SK-N-MC (cell line): ENCODE measurements at regions not wholly inside any gene's neighbourhood (a gene's known extent, or its start where the extent isn't known, plus 50 kb on each side); places are given as distances from the start of the nearest gene placed in this dataset.
"Not testable (repeated sequence)": the region's sequence is repeated elsewhere in the genome, so short reads cannot be mapped to it uniquely, and the experiment has no call there.

ENCODE experiments used
- DNase-seq: peaks from one replicate; pipeline ENCODE4 v3.0.0-alpha.2; 2011; ENCODE audit warnings: low read depth, low spot score
- H3K27ac ChIP-seq: fragments of 200-600 bp; sonication (generic); 2 replicates; pipeline ENCODE4 v1.5.1; 2016; ENCODE audit warnings: mixed run types
- H3K36me3 ChIP-seq: fragments of 200-600 bp; sonication (generic); 2 replicates; pipeline ENCODE4 v1.6.1; 2017; ENCODE audit warnings: antibody characterized with exemption, low read length, mixed read lengths; ENCODE audit not compliant: insufficient read depth
- H3K4me3 ChIP-seq: fragments of 200-600 bp; sonication (generic); 2 replicates; pipeline ENCODE4 v1.5.1; 2016
- H3K9ac ChIP-seq: fragments of 200-600 bp; sonication (generic); 2 replicates; pipeline ENCODE4 v1.8.0; 2017; ENCODE audit warnings: mixed run types, mixed read lengths; ENCODE audit not compliant: insufficient read length
- H3K9me3 ChIP-seq: fragments of 200-600 bp; sonication (generic); 2 replicates; pipeline ENCODE4 v1.6.1; 2017; ENCODE audit warnings: low read depth, mild to moderate bottlenecking, antibody characterized with exemption, low read length, moderate library complexity, mixed read lengths
- EZH2 ChIP-seq: fragments of 200-600 bp; sonication (generic); IDR thresholded peaks from one replicate; pipeline ENCODE4 v1.6.1; 2017; ENCODE audit warnings: antibody characterized with exemption
- FOXP2 ChIP-seq: optimal IDR thresholded peaks from 2 replicates; pipeline ENCODE3; 2011; ENCODE audit warnings: mild to moderate bottlenecking, moderate library complexity; ENCODE audit not compliant: insufficient read depth; ENCODE audit errors: extremely low read length, control extremely low read depth
- POLR2AphosphoS5 ChIP-seq: IDR thresholded peaks from 2 replicates; pipeline ENCODE4 v1.6.1; 2012; ENCODE audit warnings: mild to moderate bottlenecking, low read depth, low read length, borderline replicate concordance

- TF ChIP-seq POLR2AphosphoS5 (no peak), FOXP2 (no peak), EZH2 (no peak)
- no peak overlapping the region for H3K9ac ChIP-seq
- no peaks in the 10 kb centered on the region for H3K9me3 ChIP-seq
- DNase-seq, result no peak
- H3K36me3 ChIP-seq, result no peaks in the 10 kb centered on the region
- no peak overlapping the region for H3K4me3 ChIP-seq
- no peak overlapping the region for H3K27ac ChIP-seq
Observed at GRCh38 chr22:33149611-33150010, 91.4 kb upstream of the SYN3 start.

- Histone ChIP-seq H3K9ac (no peak overlapping the region), H3K9me3 (no peaks in the 10 kb centered on the region), H3K4me3 (no peak overlapping the region), H3K27ac (no peak overlapping the region), H3K36me3 (no peaks in the 10 kb centered on the region)
- TF ChIP-seq EZH2 (no peak), FOXP2 (no peak), POLR2AphosphoS5 (no peak)
- no peak for DNase-seq
Observed at GRCh38 chr22:33144721-33145120, 86.5 kb upstream of the SYN3 start.

DNA sequence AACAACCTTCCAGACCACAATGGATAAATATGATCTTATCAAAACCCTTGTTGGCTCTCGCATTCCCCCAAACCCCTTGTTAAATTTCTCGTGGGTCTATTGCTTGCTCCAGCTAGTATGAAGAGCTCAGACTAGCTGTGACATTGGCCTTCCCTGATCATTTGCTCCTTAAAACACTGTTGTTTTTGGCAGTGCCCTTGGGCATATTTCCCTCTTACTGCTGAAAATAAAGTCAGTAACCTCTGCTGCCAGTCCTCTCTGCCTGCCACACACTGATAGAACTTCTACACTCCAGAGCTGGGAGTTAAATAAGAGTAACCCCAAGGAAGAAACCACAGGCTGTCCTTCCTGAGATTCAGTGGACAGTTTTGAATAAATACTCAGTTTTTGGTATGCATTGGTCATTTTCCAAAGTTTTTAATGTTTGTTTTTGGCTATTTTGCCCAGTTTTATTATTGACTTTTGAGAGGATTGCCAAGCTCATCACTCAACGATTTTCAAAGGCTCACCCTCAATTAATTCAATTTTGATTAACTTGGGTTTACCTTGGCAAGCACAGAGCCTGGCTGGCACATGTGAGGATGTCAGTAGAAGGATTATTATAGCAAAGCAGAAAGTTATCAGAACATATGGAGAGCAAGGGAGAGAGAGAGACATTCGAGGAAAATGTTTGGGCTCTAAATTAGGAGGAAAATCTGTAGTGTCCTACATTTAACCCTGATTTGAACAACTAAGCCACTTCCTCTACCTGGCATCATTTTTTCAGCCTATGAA lies 84.3 kb upstream of the SYN3 start:
- Histone ChIP-seq H3K4me3 (no peak overlapping the region), H3K9me3 (no peaks in the 10 kb centered on the region), H3K9ac (no peak overlapping the region), H3K36me3 (no peaks in the 10 kb centered on the region), H3K27ac (no peak overlapping the region)
- DNase-seq, result no peak
- TF ChIP-seq POLR2AphosphoS5, result no peak

GRCh38 chr22:33139937-33140336 lies 81.8 kb upstream of the SYN3 start:
- no peaks in the 10 kb centered on the region for H3K9me3 ChIP-seq
- no peak overlapping the region for H3K9ac ChIP-seq
- no peak overlapping the region for H3K4me3 ChIP-seq
- no peak overlapping the region for H3K27ac ChIP-seq
- no peak for DNase-seq
- TF ChIP-seq EZH2 (no peak), POLR2AphosphoS5 (no peak), FOXP2 (no peak)
- no peaks in the 10 kb centered on the region for H3K36me3 ChIP-seq

DNA sequence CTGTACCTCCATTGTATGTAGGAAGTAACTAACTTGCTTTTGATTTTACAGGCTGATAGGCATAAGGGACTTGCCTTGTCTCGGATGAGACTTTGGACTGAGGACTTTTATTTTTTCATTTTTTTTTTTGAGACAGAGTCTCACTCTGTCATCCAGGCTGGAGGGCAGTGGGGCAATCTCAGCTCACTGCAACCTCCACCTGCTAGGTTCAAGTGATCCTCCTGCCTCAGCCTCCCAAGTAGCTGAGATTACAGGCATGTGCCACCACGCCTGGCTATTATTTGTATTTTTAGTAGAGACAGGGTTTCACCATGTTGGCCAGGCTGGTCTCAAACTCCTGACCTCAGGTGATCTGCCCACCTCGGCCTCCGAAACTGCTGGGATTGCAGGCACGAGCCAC lies 80.2 kb upstream of the SYN3 start:
- not testable (repeated sequence) for H3K4me3 ChIP-seq, DNase-seq, H3K9me3 ChIP-seq, H3K9ac ChIP-seq, H3K36me3 ChIP-seq, H3K27ac ChIP-seq

GRCh38 chr22:33130473-33130872 lies 72.3 kb upstream of the SYN3 start:
- no peak for DNase-seq
- no peaks in the 10 kb centered on the region for H3K36me3 ChIP-seq
- no peak for TF ChIP-seq EZH2
- TF ChIP-seq FOXP2, result no peak
- no peak for TF ChIP-seq POLR2AphosphoS5
- H3K4me3 ChIP-seq, result no peak overlapping the region
- no peak overlapping the region for H3K9ac ChIP-seq
- H3K9me3 ChIP-seq, result no peaks in the 10 kb centered on the region
- no peak overlapping the region for H3K27ac ChIP-seq

GRCh38 chr22:33129621-33130020 lies 71.4 kb upstream of the SYN3 start:
- no peak for DNase-seq
- Histone ChIP-seq H3K9ac (no peak overlapping the region), H3K27ac (no peak overlapping the region), H3K4me3 (no peak overlapping the region), H3K9me3 (no peaks in the 10 kb centered on the region), H3K36me3 (no peaks in the 10 kb centered on the region)
- TF ChIP-seq FOXP2 (no peak), EZH2 (no peak), POLR2AphosphoS5 (no peak)

GRCh38 chr22:33126881-33127280 lies 68.7 kb upstream of the SYN3 start:
- H3K4me3 ChIP-seq, result no peak overlapping the region
- H3K9ac ChIP-seq, result no peak overlapping the region
- DNase-seq, result no peak
- H3K27ac ChIP-seq, result no peak overlapping the region
- H3K9me3 ChIP-seq, result no peaks in the 10 kb centered on the region
- no peaks in the 10 kb centered on the region for H3K36me3 ChIP-seq
- TF ChIP-seq FOXP2, result no peak
- no peak for TF ChIP-seq POLR2AphosphoS5
- TF ChIP-seq EZH2, result no peak

GRCh38 chr22:33124471-33124870 lies 66.3 kb upstream of the SYN3 start:
- TF ChIP-seq EZH2, result no peak
- no peak for TF ChIP-seq FOXP2
- TF ChIP-seq POLR2AphosphoS5, result no peak
- Histone ChIP-seq H3K9ac (no peak overlapping the region), H3K4me3 (no peak overlapping the region), H3K9me3 (no peaks in the 10 kb centered on the region), H3K27ac (no peak overlapping the region), H3K36me3 (no peaks in the 10 kb centered on the region)
- no peak for DNase-seq

GRCh38 chr22:33122439-33122838 lies 64.3 kb upstream of the SYN3 start:
- not testable (repeated sequence) for H3K36me3 ChIP-seq, H3K4me3 ChIP-seq, H3K9ac ChIP-seq, DNase-seq, H3K9me3 ChIP-seq, H3K27ac ChIP-seq
